OCI-LY7 (cell line): ENCODE measurements at regions not wholly inside any gene's neighbourhood (a gene's known extent, or its start where the extent isn't known, plus 50 kb on each side); places are given as distances from the start of the nearest gene placed in this dataset.

ENCODE experiments used
- CTCF ChIP-seq: fragments of 200-600 bp; sonication (generic); conservative IDR thresholded peaks from 2 replicates; pipeline ENCODE4 v1.5.1; 2014; ENCODE audit warnings: mild to moderate bottlenecking, antibody characterized with exemption, low read length, moderate library complexity, mixed read lengths
- EZH2phosphoT487 ChIP-seq: fragments of 200-600 bp; sonication (generic); IDR thresholded peaks from 2 replicates; pipeline ENCODE4 v1.6.1; 2018; ENCODE audit warnings: low read depth, borderline replicate concordance, mild to moderate bottlenecking, mixed run types, antibody characterized with exemption, low read length, moderate library complexity, mixed read lengths

- no peak for TF ChIP-seq CTCF
- TF ChIP-seq EZH2phosphoT487 = no peak
These were observed 350.0 kb downstream of the RND3 start for GRCh38 chr2:150137338-150138069.
